Esophagus squamous epithelium (tissue), 5 donors: ENCODE measurements at regions not wholly inside any gene's neighbourhood (a gene's known extent, or its start where the extent isn't known, plus 50 kb on each side); places are given as distances from the start of the nearest gene placed in this dataset.

Source experiments
- DNase-seq: peaks from one replicate; lab custom pipeline; 2025; lab: John Stamatoyannopoulos, UW
- H3K27ac ChIP-seq, 4 donors: fragments of 200-600 bp; sonication (generic); one replicate each; pipeline ENCODE4 v1.5.1; 2016 to 2019; ENCODE audit warnings: mild to moderate bottlenecking in 1 of 4
- H3K27me3 ChIP-seq, 4 donors: fragments of 200-600 bp; sonication (generic); 1 replicate in 3 of 4; 2 replicates in 1 of 4; pipeline versions ENCODE4 v1.5.1 to v1.6.0; 2017 to 2021; ENCODE audit warnings: antibody characterized with exemption in 1 of 4
- H3K36me3 ChIP-seq, 3 donors: fragments of 200-600 bp; sonication (generic); one replicate each; pipeline ENCODE4 v1.5.1; 2016 to 2019
- H3K4me1 ChIP-seq, 3 donors: fragments of 200-600 bp; sonication (generic); one replicate each; pipeline ENCODE4 v1.5.1; 2017 to 2019
- H3K4me3 ChIP-seq, 4 donors: fragments of 200-600 bp; sonication (generic); 1 replicate in 3 of 4; 2 replicates in 1 of 4; pipeline ENCODE4 v1.5.1; 2016 to 2019; ENCODE audit warnings: mild to moderate bottlenecking in 2 of 4, moderate library complexity in 1 of 4
- H3K9me3 ChIP-seq, 3 donors: fragments of 200-600 bp; sonication (generic); one replicate each; pipeline ENCODE4 v1.5.1; 2016 to 2019
- CTCF ChIP-seq, 6 experiments: fragments of 450-650 bp in 4 of 6; fragments of 200-600 bp in 2 of 6; sonication (generic) in 2 of 6; IDR thresholded peaks; one replicate each; pipeline ENCODE4 v1.5.1; 2016 to 2019; ENCODE audit warnings: antibody characterized with exemption in 6 of 6, mild to moderate bottlenecking in 4 of 6, moderate library complexity in 4 of 6
- POLR2A ChIP-seq, 4 donors: fragments of 450-650 bp; IDR thresholded peaks; one replicate each; pipeline ENCODE4 v1.6.1; 2017; ENCODE audit warnings: antibody characterized with exemption in 4 of 4, mild to moderate bottlenecking in 4 of 4, moderate library complexity in 3 of 4
- WGBS, 2 donors: methylation state at CpG; one replicate each; pipeline ENCODE4 v1.1.5; 2018; 5-methylcytosine and 5-hydroxymethylcytosine counted together
- intact Hi-C: fragments of 100-400 bp; cut with DNase I; formaldehyde crosslinking; loops from one replicate; pipeline ENCODE4 v1.15.0; 2022
- donor health status: DM: yes; HTN: yes; CAD: no.

DNA sequence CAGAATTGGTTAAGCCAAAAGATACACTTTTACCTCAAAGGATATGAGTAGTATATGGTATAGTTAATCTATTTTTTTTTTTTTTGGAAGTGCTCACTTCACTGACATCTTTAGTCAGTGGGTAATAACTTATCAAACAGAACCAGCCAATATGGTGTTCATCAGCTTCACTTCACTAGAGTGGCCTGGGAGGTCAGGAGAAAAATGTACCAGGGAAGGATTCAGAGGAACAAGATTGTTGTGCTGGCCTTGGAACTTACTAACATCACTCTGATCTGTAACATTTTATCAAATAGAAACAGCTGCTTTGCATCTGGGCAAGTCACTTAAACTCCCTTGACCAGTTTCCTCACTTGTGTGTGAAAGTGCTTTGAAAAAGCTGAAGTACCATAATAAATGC lies 962.7 kb downstream of the BCL11A start:
- no peak overlapping the region for H3K4me3 ChIP-seq
- H3K36me3 ChIP-seq, result no peaks in the 10 kb centered on the region
- DNase-seq, result no peak
- H3K4me1 ChIP-seq, result no peaks in the 10 kb centered on the region
- no peaks in the 10 kb centered on the region for H3K9me3 ChIP-seq
- TF ChIP-seq POLR2A (IDR thresholded peaks at IDR 0.05) (no peak), CTCF (IDR thresholded peaks at IDR 0.05) (no peak)
- intact Hi-C loops, result no loop called here
- H3K27me3 ChIP-seq, result no peaks in the 10 kb centered on the region
- no peak overlapping the region for H3K27ac ChIP-seq

GRCh38 chr2:59589881-59590280 lies 963.6 kb downstream of the BCL11A start:
- Histone ChIP-seq H3K4me3 (no peak overlapping the region), H3K36me3 (no peaks in the 10 kb centered on the region), H3K9me3 (no peaks in the 10 kb centered on the region), H3K27ac (no peak overlapping the region), H3K27me3 (no peaks in the 10 kb centered on the region), H3K4me1 (no peaks in the 10 kb centered on the region)
- 55 to 58% methylated on average over 4 of the region's 4 CpGs for WGBS, 2 donors
- no peak for DNase-seq
- TF ChIP-seq POLR2A (IDR thresholded peaks at IDR 0.05), result no peak
- no peak for TF ChIP-seq CTCF (IDR thresholded peaks at IDR 0.05)
- intact Hi-C loops, result no loop called here

- H3K9me3 ChIP-seq, result no peaks in the 10 kb centered on the region
- no peak overlapping the region for H3K27ac ChIP-seq
- no peaks in the 10 kb centered on the region for H3K27me3 ChIP-seq
- TF ChIP-seq CTCF (IDR thresholded peaks at IDR 0.05) (no peak), POLR2A (IDR thresholded peaks at IDR 0.05) (no peak)
- no peak for DNase-seq
- no peaks in the 10 kb centered on the region for H3K4me1 ChIP-seq
- WGBS, 2 donors, result 87 to 92% methylated on average over 5 of the region's 5 CpGs
- H3K36me3 ChIP-seq, result no peaks in the 10 kb centered on the region
- intact Hi-C loops, result no loop called here
- no peak overlapping the region for H3K4me3 ChIP-seq
Measured at GRCh38 chr2:59588286-59588685, 965.2 kb downstream of the BCL11A start.

- H3K4me1 ChIP-seq, result no peaks in the 10 kb centered on the region
- no peak for TF ChIP-seq CTCF (IDR thresholded peaks at IDR 0.05)
- no peak for TF ChIP-seq POLR2A (IDR thresholded peaks at IDR 0.05)
- H3K4me3 ChIP-seq, result no peak overlapping the region
- DNase-seq, result no peak
- no peak overlapping the region for H3K27ac ChIP-seq
- no peaks in the 10 kb centered on the region for H3K27me3 ChIP-seq
- WGBS, 2 donors, result 77 to 93% methylated on average over 1 of the region's 1 CpG
- no peaks in the 10 kb centered on the region for H3K9me3 ChIP-seq
- intact Hi-C loops, result no loop called here
- no peaks in the 10 kb centered on the region for H3K36me3 ChIP-seq
Measured at GRCh38 chr2:59586176-59586575, 967.3 kb downstream of the BCL11A start.

DNA sequence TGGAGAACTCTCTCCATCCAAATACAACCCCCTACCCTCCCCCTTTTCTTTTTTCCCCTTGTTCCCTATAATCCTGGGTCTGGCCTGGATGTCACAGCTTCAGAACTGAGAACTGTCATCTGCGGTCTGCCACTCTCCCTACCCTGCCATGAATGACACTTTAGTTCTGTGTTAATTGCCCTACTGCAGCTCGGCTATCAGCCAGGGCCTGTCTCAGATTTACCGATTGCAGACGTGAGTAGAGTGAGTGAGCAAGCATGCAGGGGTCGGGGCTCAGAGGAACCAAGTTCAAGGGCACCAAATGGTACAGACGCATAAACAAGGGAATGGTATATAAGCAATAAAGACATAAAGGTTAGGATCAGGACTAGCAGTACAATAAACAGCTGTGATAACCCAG lies 967.8 kb downstream of the BCL11A start:
- no peak for DNase-seq
- intact Hi-C loops, result no loop called here
- H3K4me1 ChIP-seq, result no peaks in the 10 kb centered on the region
- no peak for TF ChIP-seq POLR2A (IDR thresholded peaks at IDR 0.05)
- TF ChIP-seq CTCF (IDR thresholded peaks at IDR 0.05), result no peak
- H3K27me3 ChIP-seq, result no peaks in the 10 kb centered on the region
- H3K4me3 ChIP-seq, result no peak overlapping the region
- no peak overlapping the region for H3K27ac ChIP-seq
- H3K36me3 ChIP-seq, result no peaks in the 10 kb centered on the region
- no peaks in the 10 kb centered on the region for H3K9me3 ChIP-seq
- 58 to 65% methylated on average over 5 to 6 of the region's 6 CpGs for WGBS, 2 donors
